Glutamatergic neuron (in vitro differentiated cells): ENCODE measurements at regions not wholly inside any gene's neighbourhood (a gene's known extent, or its start where the extent isn't known, plus 50 kb on each side); places are given as distances from the start of the nearest gene placed in this dataset.

ENCODE experiments used
- DNase-seq: peaks from one replicate; pipeline ENCODE4 v3.0.0; 2022
- H3K27ac Mint-ChIP-seq: one replicate; pipeline ENCODE4 v1.8.0; 2020; ENCODE audit warnings: mild to moderate bottlenecking, mixed read lengths, inconsistent platforms; ENCODE audit not compliant: unreplicated experiment
- H3K27me3 Mint-ChIP-seq: one replicate; pipeline ENCODE4 v1.8.0; 2020; ENCODE audit warnings: mild to moderate bottlenecking, moderate library complexity, mixed read lengths, inconsistent platforms; ENCODE audit not compliant: unreplicated experiment
- H3K36me3 Mint-ChIP-seq: one replicate; pipeline ENCODE4 v1.8.0; 2020; ENCODE audit warnings: mild to moderate bottlenecking, mixed read lengths, inconsistent platforms; ENCODE audit not compliant: unreplicated experiment
- H3K4me1 Mint-ChIP-seq: one replicate; pipeline ENCODE4 v1.8.0; 2020; ENCODE audit warnings: mild to moderate bottlenecking, low read depth, mixed read lengths, inconsistent platforms; ENCODE audit not compliant: unreplicated experiment
- H3K4me3 Mint-ChIP-seq: one replicate; pipeline ENCODE4 v1.8.0; 2020; ENCODE audit warnings: mild to moderate bottlenecking, mixed read lengths, inconsistent platforms; ENCODE audit not compliant: unreplicated experiment
- H3K9me3 Mint-ChIP-seq: one replicate; pipeline ENCODE4 v1.8.0; 2020; ENCODE audit warnings: mild to moderate bottlenecking, moderate library complexity, mixed read lengths, inconsistent platforms; ENCODE audit not compliant: unreplicated experiment
- CTCF ChIP-seq: fragments of 200-600 bp; sonication (generic); IDR thresholded peaks from one replicate; pipeline ENCODE4 v1.5.0; 2021; ENCODE audit not compliant: partially characterized antibody, unreplicated experiment

GRCh38 chr3:5429517-5429890, 242.0 kb downstream of the EDEM1 start:
- TF ChIP-seq CTCF = no peak
- no peaks in the 10 kb centered on the region for H3K36me3 Mint-ChIP-seq
- H3K27ac Mint-ChIP-seq = no peak overlapping the region
- peaks cover 2% of the 10 kb centered on the region for H3K27me3 Mint-ChIP-seq
- H3K4me1 Mint-ChIP-seq = no peaks in the 10 kb centered on the region
- H3K9me3 Mint-ChIP-seq = no peaks in the 10 kb centered on the region
- H3K4me3 Mint-ChIP-seq = no peak overlapping the region
- DNase-seq = no peak

GRCh38 chr3:5430701-5431100, 243.2 kb downstream of the EDEM1 start:
- Mint-ChIP-seq H3K4me3 (no peak overlapping the region), H3K27ac (no peak overlapping the region), H3K9me3 (no peaks in the 10 kb centered on the region), H3K4me1 (no peaks in the 10 kb centered on the region), H3K36me3 (no peaks in the 10 kb centered on the region), H3K27me3 (peaks cover 2% of the 10 kb centered on the region)
- no peak for DNase-seq
- no peak for TF ChIP-seq CTCF

DNA sequence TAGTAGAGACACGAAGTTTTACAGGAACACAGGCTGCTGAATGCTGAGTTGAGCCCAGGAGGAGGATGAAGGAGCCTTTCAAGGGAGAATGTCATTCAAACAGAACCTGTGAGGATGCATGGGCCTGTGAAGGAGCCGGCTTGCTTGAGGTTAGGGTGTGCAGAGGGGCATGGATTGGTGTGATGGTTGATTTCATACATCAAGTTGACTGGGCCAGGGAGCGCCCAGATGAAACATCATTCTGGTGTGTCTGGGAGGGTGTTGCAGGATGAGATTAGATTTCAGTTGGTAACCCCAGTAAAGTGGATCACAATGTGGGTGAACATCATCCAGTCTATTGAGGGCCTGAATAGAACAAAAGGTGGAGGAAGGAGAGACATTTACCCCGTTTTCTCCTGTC, 243.6 kb downstream of the EDEM1 start:
- DNase-seq = no peak
- no peaks in the 10 kb centered on the region for H3K9me3 Mint-ChIP-seq
- no peaks in the 10 kb centered on the region for H3K4me1 Mint-ChIP-seq
- H3K4me3 Mint-ChIP-seq = no peak overlapping the region
- H3K27ac Mint-ChIP-seq = no peak overlapping the region
- H3K27me3 Mint-ChIP-seq = peaks cover 2% of the 10 kb centered on the region
- H3K36me3 Mint-ChIP-seq = no peaks in the 10 kb centered on the region
- TF ChIP-seq CTCF = no peak

DNA sequence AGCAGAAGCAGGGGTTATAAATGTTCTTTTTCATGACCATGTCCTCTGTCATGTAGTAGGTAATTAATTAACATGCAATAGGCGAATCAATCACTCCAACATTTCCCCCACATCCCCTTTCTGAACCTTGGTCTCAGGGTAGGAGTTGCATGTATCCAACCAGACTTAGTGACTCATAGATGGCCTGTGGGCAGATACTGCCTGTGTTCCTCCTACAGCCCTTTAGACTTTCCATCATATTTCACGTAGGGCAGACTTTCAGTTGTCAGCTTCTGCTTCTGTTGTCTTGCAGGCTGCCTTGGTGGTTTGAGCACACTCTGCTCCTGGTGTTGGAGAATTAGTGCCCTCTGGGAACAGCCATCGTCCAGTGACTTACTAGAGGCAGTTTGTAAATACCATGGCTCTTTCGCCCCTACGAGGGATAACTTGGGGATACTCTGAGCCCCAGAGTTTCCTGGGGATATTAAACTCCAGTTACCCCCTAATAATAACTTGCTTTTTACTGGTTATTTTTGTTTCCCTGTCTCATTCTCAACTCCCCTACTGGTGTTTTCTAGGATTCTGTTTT, 244.4 kb downstream of the EDEM1 start:
- Mint-ChIP-seq H3K4me3 (no peak overlapping the region), H3K27me3 (peaks cover 2% of the 10 kb centered on the region), H3K36me3 (no peaks in the 10 kb centered on the region), H3K9me3 (no peaks in the 10 kb centered on the region), H3K27ac (no peak overlapping the region), H3K4me1 (no peaks in the 10 kb centered on the region)
- TF ChIP-seq CTCF = no peak
- no peak for DNase-seq

- no peak for TF ChIP-seq CTCF
- H3K27me3 Mint-ChIP-seq = no peaks in the 10 kb centered on the region
- no peak for DNase-seq
- H3K4me3 Mint-ChIP-seq = no peak overlapping the region
- no peaks in the 10 kb centered on the region for H3K9me3 Mint-ChIP-seq
- no peaks in the 10 kb centered on the region for H3K4me1 Mint-ChIP-seq
- no peak overlapping the region for H3K27ac Mint-ChIP-seq
- H3K36me3 Mint-ChIP-seq = no peaks in the 10 kb centered on the region
Measured at GRCh38 chr3:5437296-5437782, 249.8 kb downstream of the EDEM1 start.
